K562 (cell line): ENCODE measurements at regions not wholly inside any gene's neighbourhood (a gene's known extent, or its start where the extent isn't known, plus 50 kb on each side); places are given as distances from the start of the nearest gene placed in this dataset.

ENCODE experiments used
- BHLHE40 ChIP-seq: IDR thresholded peaks from 2 replicates; pipeline ENCODE4 v1.6.1; 2011; ENCODE audit warnings: low read length, improper control_type of control experiment
- CHAMP1 ChIP-seq: fragments of 450-650 bp; IDR thresholded peaks from 2 replicates; pipeline ENCODE4 v1.6.1; 2016; ENCODE audit warnings: mild to moderate bottlenecking
- DIDO1 ChIP-seq: fragments of 450-650 bp; IDR thresholded peaks from 2 replicates; pipeline ENCODE4 v1.6.1; 2016; ENCODE audit warnings: low read depth, missing biosample characterization, missing genetic modification characterization
- FOXJ3 ChIP-seq: sonication (generic); formaldehyde crosslinking; IDR thresholded peaks from 2 replicates; pipeline ENCODE4 v1.4.0; 2020; ENCODE audit warnings: mild to moderate bottlenecking, missing genetic modification reagents
- KDM4B ChIP-seq, 2 experiments: fragments of 450-650 bp in 1 of 2; sonication (generic) in 1 of 2; IDR thresholded peaks; 2 replicates each; pipeline ENCODE4 v1.6.1; 2016 to 2017; ENCODE audit warnings: borderline replicate concordance in 2 of 2, antibody characterized with exemption in 1 of 2, low read depth in 1 of 2, mild to moderate bottlenecking in 1 of 2
- LCOR ChIP-seq: sonication (generic); formaldehyde crosslinking; IDR thresholded peaks from 2 replicates; pipeline ENCODE4 v1.8.0; 2022; ENCODE audit warnings: mild to moderate bottlenecking, missing genetic modification reagents
- NCOA6 ChIP-seq: fragments of 450-650 bp; IDR thresholded peaks from 2 replicates; pipeline ENCODE4 v1.6.1; 2017; ENCODE audit warnings: mild to moderate bottlenecking
- POLR2AphosphoS2 ChIP-seq: IDR thresholded peaks from 2 replicates; pipeline ENCODE4 v1.6.1; 2012; ENCODE audit warnings: low read length, improper control_type of control experiment
- TFAP4 ChIP-seq: sonication (generic); formaldehyde crosslinking; IDR thresholded peaks from 2 replicates; pipeline ENCODE4 v1.8.0; 2022; ENCODE audit warnings: missing genetic modification reagents, mild to moderate bottlenecking, moderate library complexity, borderline replicate concordance
- ZBTB49 ChIP-seq: sonication (generic); formaldehyde crosslinking; IDR thresholded peaks from 2 replicates; pipeline ENCODE4 v1.8.0; 2022; ENCODE audit warnings: missing genetic modification reagents, mild to moderate bottlenecking, borderline replicate concordance
- ZC3H8 ChIP-seq: fragments of 450-650 bp; IDR thresholded peaks from 2 replicates; pipeline ENCODE4 v1.6.1; 2017
- ZNF609 ChIP-seq: sonication (generic); formaldehyde crosslinking; IDR thresholded peaks from 2 replicates; pipeline ENCODE4 v1.8.1; 2023; ENCODE audit warnings: missing genetic modification reagents, mild to moderate bottlenecking, borderline replicate concordance
- ZNF655 ChIP-seq: fragments of 250-450 bp; sonication (Bioruptor Pico); IDR thresholded peaks from 2 replicates; pipeline ENCODE4 v1.5.0; 2021
- ZNF76 ChIP-seq: fragments of 250-450 bp; sonication (Bioruptor Pico); IDR thresholded peaks from 2 replicates; pipeline ENCODE4 v1.4.0; 2020; ENCODE audit warnings: mild to moderate bottlenecking, moderate library complexity, borderline replicate concordance

- no peak for TF ChIP-seq CHAMP1
- no peak for TF ChIP-seq NCOA6
- no peak for TF ChIP-seq ZNF655 (CRISPR knock-in tag)
- no peak for TF ChIP-seq ZC3H8
- no peak for TF ChIP-seq DIDO1 (tag)
- TF ChIP-seq TFAP4 (CRISPR knock-in tag): no peak
- no peak for TF ChIP-seq POLR2AphosphoS2
- no peak for TF ChIP-seq LCOR (CRISPR knock-in tag)
- no peak for TF ChIP-seq FOXJ3 (CRISPR knock-in tag)
- no peak for TF ChIP-seq ZNF76
- TF ChIP-seq ZNF609 (CRISPR knock-in tag): no peak
- TF ChIP-seq KDM4B (IDR thresholded peaks at IDR 0.05; ENCODE audit: borderline replicate concordance in 2 of 2, low read depth in 1 of 2): no peak
- no peak for TF ChIP-seq BHLHE40
- TF ChIP-seq ZBTB49 (CRISPR knock-in tag): no peak
These were observed 771.4 kb downstream of the BRD1 start (continued) for GRCh38 chr22:49056301-49056700.
